ENCODE measurements at regions not wholly inside any gene's neighbourhood (a gene's known extent, or its start where the extent isn't known, plus 50 kb on each side); places are given as distances from the start of the nearest gene placed in this dataset.
"Not testable (repeated sequence)": the region's sequence is repeated elsewhere in the genome, so short reads cannot be mapped to it uniquely, and the experiment has no call there.

DNA sequence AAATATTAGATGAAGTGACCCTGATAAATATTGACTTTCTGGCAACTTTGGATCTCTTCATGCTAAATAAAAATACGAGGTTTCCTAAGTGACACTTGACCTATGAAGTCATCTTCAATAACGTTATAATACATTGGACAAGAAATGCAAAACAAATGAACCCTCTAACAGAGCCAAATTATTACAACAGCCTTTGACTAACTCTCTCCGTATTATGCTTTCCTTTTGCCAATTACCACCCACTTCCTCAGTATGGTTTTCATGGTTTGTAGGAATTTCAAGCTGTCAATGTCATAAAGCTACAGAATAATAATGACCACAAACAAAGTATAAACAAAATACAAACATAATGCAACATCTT, 210.5 kb downstream of the MOXD1 start:
- peak; percentile 81 for DNase-seq (ENCODE audit: low read depth)

DNA sequence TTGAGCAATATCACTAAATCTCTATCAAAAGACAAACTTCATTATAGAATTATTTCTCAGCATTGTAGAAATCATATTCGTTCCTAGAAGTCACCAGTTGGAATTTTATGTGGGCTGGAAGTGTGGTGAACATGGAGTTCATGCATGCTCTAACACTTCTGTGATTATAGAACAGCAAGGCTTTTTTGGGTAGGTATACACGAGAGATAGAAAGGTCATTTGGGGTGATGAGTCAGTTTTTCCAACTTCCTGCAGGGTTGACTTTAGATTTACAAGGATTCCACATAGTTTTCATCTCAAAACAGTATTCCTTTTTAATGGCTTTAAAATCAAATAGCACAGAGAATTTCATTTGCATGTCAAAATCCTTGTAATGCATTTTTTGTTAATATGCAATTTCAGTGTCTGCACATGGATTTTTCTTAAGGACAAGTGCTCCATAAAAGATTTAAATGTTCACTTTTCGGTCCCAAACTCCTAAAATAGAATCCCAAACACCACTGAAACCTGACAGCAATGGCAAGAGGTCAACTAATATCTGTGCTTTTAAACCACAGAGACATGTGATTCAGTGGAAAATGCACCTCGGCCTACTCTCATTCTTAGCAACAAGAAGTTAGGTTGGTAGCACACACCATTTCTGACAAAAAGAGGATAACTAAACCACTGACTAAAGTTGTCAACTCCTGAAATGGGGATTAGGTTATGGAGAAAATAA, 211.0 kb downstream of the MOXD1 start:
- peak; percentile 69 for DNase-seq (ENCODE audit: low read depth)
- TF ChIP-seq, protein P1, sequence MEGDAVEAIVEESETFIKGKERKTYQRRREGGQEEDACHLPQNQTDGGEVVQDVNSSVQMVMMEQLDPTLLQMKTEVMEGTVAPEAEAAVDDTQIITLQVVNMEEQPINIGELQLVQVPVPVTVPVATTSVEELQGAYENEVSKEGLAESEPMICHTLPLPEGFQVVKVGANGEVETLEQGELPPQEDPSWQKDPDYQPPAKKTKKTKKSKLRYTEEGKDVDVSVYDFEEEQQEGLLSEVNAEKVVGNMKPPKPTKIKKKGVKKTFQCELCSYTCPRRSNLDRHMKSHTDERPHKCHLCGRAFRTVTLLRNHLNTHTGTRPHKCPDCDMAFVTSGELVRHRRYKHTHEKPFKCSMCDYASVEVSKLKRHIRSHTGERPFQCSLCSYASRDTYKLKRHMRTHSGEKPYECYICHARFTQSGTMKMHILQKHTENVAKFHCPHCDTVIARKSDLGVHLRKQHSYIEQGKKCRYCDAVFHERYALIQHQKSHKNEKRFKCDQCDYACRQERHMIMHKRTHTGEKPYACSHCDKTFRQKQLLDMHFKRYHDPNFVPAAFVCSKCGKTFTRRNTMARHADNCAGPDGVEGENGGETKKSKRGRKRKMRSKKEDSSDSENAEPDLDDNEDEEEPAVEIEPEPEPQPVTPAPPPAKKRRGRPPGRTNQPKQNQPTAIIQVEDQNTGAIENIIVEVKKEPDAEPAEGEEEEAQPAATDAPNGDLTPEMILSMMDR (IDR thresholded peaks at IDR 0.05; ENCODE audit: insufficient read depth, low read length): no peak
- H3K4me3 ChIP-seq (ENCODE audit: low read depth, low read length): no peak overlapping the region

More for the DNA sequence above, 210.5 kb downstream of the MOXD1 start:
- TF ChIP-seq, protein P1 (IDR thresholded peaks at IDR 0.05; ENCODE audit: insufficient read depth, low read length): no peak
- no peak overlapping the region for H3K4me3 ChIP-seq (ENCODE audit: low read depth, low read length)

DNA sequence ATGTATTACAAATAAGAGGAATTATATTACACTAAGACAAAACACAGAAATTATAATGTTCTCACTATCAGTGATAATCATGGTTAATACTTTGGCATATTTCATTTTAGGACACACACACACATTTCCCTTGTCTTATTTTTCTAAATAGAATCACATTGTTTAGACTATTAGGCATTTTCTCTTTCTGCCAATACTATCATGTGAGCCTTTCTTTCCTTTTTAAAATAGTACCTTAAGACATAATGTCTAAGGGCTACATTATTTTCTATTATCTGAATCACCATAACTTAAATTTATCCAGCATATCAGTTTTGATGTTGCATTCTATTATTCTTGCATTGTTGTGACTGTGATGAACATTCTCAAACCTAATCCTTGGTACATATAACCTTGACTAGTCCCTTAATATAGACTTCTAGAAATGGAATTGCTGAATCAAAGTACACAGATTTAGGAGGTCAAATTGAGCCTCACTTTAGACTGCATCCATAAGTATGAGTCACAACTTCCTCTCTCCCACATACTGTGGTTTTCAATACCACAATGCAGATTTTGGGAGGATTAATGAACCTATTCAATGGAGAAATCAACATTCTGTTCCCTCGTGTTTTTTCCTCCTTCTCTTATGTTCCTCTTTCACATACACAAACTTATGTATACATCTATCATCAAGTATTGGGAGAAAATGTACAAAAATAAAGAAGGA, 212.6 kb downstream of the MOXD1 start:
- H3K4me3 ChIP-seq (ENCODE audit: low read depth, low read length): no peak overlapping the region
- TF ChIP-seq, protein P1 (IDR thresholded peaks at IDR 0.05; ENCODE audit: insufficient read depth, low read length): no peak
- peak; percentile 84 for DNase-seq (ENCODE audit: low read depth)

DNA sequence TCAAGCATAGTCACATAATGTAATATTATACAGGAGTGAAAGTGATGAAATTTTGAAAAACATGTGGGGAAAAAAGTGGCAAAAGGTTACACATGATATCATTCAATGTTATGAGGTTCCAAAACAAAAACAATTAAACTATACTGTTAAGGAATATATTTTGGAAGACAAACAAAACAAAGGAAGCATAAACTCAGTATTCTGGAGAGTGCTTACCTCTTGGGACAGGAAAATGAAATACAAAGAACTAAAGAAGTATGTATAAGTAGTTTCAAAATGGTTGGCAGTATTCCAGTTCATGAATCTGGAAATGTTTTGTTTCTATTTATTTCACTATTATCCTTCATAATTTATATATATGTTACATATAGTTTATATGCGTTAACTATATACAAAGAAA, 213.5 kb downstream of the MOXD1 start:
- TF ChIP-seq, protein P1 (IDR thresholded peaks at IDR 0.05; ENCODE audit: insufficient read depth, low read length): no peak
- no peak for DNase-seq (ENCODE audit: low read depth)
- H3K4me3 ChIP-seq (ENCODE audit: low read depth, low read length): no peak overlapping the region

DNA sequence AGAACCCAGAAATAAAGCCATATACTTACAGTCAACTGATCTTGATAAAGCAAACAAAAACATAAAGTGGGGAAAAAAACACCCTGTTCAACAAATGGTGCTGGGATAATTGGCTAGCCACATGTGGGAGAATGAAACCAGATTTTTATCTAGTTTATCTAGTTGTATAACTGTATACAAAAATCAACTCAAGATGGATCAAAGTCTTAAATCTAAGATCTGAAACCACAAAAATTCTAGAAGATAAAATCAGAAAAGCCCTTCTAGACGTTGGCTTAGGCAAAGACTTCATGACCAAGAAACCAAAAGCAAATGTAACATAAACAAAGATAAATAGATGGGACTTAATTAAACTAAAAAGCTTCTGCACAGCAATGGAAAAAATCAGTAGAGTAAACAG, 216.3 kb downstream of the MOXD1 start:
- DNase-seq (ENCODE audit: low read depth); H3K4me3 ChIP-seq (ENCODE audit: low read depth, low read length): not testable (repeated sequence)

DNA sequence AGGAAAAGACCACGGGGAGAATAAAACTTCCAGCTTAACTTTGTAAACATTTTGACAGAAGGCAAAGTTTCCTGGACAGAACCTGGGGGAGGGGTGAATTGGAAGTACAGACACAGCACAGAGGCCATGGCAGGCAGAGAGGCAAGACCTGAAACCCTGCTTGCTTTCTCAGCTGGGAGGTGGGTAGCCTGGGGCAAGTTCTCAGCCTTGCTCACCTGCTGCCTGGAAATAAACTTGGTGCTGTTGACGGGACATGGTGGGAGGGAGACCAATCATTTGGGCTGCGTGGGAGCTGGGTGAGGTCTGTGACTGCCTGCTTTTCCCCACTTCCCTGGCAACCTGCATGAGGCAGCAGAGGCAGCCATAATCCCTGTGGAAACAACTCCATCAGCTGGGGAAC, 221.3 kb downstream of the MOXD1 start:
- TF ChIP-seq, protein P1 (IDR thresholded peaks at IDR 0.05; ENCODE audit: insufficient read depth, low read length): no peak
- no peak overlapping the region for H3K4me3 ChIP-seq (ENCODE audit: low read depth, low read length)
- no peak for DNase-seq (ENCODE audit: low read depth)

DNA sequence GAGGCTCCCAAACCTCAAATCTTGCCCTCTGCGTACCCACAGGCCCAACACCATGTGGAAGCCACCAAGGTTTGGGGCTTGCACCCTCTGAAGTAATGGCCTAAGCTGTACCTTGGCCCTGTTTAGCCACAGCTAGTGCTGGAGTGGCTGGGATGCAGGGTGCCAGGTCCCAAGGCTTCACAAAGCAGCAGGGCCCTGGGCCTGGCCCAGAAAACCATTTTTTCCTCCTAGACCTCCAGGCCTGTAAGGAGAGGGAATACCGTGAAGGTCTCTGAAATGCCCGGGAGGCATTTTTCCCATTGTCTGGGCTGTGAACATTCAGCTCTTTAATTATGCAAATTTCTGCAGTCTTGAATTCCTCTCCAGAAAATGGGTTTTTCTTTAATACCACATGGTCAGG, 223.7 kb upstream of the CCN2 start:
- TF ChIP-seq, protein P1 (IDR thresholded peaks at IDR 0.05; ENCODE audit: insufficient read depth, low read length): no peak
- DNase-seq (ENCODE audit: low read depth): no peak
- H3K4me3 ChIP-seq (ENCODE audit: low read depth, low read length): no peak overlapping the region
